Muscle layer of colon (tissue), 2 donors: ENCODE measurements at regions not wholly inside any gene's neighbourhood (a gene's known extent, or its start where the extent isn't known, plus 50 kb on each side); places are given as distances from the start of the nearest gene placed in this dataset.
"Not testable (repeated sequence)": the region's sequence is repeated elsewhere in the genome, so short reads cannot be mapped to it uniquely, and the experiment has no call there.

Source experiments
- H3K27ac ChIP-seq: one replicate; pipeline ENCODE4 v1.7.0; 2013; ENCODE audit warnings: low read depth, mild to moderate bottlenecking, low read length, moderate library complexity
- H3K27me3 ChIP-seq, 2 donors: one replicate each; pipeline ENCODE4 v1.7.0; 2013; ENCODE audit warnings: low read length in 2 of 2, mild to moderate bottlenecking in 2 of 2; ENCODE audit not compliant: insufficient read depth in 2 of 2, control insufficient read depth in 1 of 2
- H3K36me3 ChIP-seq: one replicate; pipeline ENCODE4 v1.7.0; 2013; ENCODE audit warnings: mild to moderate bottlenecking, low read length; ENCODE audit not compliant: insufficient read depth
- H3K4me1 ChIP-seq: one replicate; pipeline ENCODE4 v1.7.0; 2013; ENCODE audit warnings: mild to moderate bottlenecking, low read length; ENCODE audit not compliant: insufficient read depth
- H3K4me3 ChIP-seq, 2 donors: one replicate each; pipeline ENCODE4 v1.7.0; 2013; ENCODE audit warnings: low read length in 2 of 2, low read depth in 1 of 2, mild to moderate bottlenecking in 1 of 2, moderate library complexity in 1 of 2
- H3K9ac ChIP-seq: one replicate; pipeline ENCODE4 v1.7.0; 2013; ENCODE audit warnings: low read length
- H3K9me3 ChIP-seq: one replicate; pipeline ENCODE4 v1.7.0; 2013; ENCODE audit warnings: mild to moderate bottlenecking, low read length
- donor health status: abdominal sarcoma.
- donor health status: Adenocarcinoma of cecum.

- H3K27ac ChIP-seq, H3K9me3 ChIP-seq, H3K4me3 ChIP-seq, H3K4me1 ChIP-seq, H3K36me3 ChIP-seq, H3K9ac ChIP-seq, H3K27me3 ChIP-seq: not testable (repeated sequence)
These were observed 1065.1 kb downstream of the RPIA start for GRCh38 chr2:89756616-89757015.

DNA sequence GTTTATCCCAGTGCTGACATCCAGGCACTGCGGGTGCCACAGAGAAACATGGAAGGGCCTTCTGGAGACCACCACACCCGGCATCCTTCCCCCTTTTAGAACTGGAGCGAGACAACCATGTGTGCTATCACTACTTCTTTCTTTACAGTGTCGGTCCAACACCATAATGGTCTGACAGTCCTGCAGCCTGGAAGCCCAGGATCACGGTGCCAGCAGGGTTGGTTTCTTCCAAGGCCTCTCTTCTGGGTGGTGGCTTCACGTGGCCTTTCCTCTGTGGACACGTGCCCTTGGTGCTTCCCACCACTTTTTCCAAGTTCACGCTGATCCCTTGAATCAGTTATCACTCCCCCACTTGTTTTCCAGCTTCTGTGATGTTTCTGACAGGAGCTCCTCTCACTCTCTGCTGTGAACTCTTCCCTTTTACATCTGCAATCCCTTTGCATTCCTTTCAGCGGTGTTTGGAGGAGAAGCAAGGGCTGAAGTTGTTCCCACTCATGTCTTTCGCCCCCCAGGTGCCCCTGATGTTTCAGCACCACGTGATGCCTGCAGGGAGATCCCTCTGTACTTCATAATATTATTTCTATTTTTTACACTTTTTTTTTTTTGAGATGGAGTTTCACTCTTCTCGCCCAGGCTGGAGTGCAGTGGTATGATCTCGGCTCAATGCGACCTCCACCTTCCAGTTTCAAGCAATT, 1067.0 kb downstream of the RPIA start:
- not testable (repeated sequence) for H3K27me3 ChIP-seq, H3K9ac ChIP-seq, H3K36me3 ChIP-seq, H3K27ac ChIP-seq, H3K4me1 ChIP-seq, H3K4me3 ChIP-seq, H3K9me3 ChIP-seq

- H3K4me1 ChIP-seq, H3K27me3 ChIP-seq, H3K9me3 ChIP-seq, H3K36me3 ChIP-seq, H3K4me3 ChIP-seq, H3K9ac ChIP-seq, H3K27ac ChIP-seq: not testable (repeated sequence)
These were observed 1069.3 kb downstream of the RPIA start for GRCh38 chr2:89760762-89761161.

DNA sequence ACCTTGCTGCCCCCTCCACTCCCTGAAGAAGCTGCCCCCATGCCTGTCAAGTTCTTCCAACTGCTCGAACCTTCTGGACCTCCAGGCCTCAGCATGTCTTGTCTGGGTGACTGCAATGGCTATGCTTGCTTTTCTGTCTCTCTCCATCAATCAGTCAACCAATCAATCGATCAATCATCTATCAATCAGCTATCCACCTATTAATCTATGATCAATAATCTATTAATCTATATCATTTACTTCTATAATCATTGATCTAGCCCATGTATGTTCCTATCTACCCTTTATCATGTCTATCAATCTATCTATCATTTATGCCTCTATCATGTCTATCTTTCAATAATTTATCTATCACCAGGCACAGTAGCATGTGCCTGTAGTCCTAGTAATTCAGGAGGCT, 1069.7 kb downstream of the RPIA start:
- not testable (repeated sequence) for H3K36me3 ChIP-seq, H3K4me3 ChIP-seq

DNA sequence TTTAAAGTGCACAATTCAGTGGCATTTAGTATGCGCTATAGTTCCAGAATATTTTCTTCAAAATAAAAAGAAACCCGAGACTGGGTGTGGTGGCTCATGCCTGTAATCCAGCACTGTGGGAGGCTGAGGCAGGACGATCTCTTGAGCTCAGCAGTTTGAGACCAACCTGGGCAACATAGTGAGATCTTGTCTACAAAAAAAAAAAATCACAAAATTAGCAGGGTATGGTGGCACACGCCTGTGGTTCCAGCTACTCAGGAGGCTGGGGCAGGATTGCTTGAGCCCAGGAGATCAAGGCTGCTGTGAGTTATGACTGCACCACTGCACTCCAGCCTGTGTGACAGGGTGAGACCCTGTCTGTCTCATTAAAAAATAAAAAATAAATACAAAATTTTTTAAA, 1070.4 kb downstream of the RPIA start:
- H3K9ac ChIP-seq, H3K4me1 ChIP-seq, H3K9me3 ChIP-seq, H3K4me3 ChIP-seq, H3K27ac ChIP-seq, H3K36me3 ChIP-seq: not testable (repeated sequence)
- H3K27me3 ChIP-seq, result peaks cover 0 to 16% of the 10 kb centered on the region in 2 donors

More for the DNA sequence above, 1069.7 kb downstream of the RPIA start:
- H3K27me3 ChIP-seq, H3K9me3 ChIP-seq, H3K27ac ChIP-seq, H3K4me1 ChIP-seq, H3K9ac ChIP-seq: not testable (repeated sequence)

DNA sequence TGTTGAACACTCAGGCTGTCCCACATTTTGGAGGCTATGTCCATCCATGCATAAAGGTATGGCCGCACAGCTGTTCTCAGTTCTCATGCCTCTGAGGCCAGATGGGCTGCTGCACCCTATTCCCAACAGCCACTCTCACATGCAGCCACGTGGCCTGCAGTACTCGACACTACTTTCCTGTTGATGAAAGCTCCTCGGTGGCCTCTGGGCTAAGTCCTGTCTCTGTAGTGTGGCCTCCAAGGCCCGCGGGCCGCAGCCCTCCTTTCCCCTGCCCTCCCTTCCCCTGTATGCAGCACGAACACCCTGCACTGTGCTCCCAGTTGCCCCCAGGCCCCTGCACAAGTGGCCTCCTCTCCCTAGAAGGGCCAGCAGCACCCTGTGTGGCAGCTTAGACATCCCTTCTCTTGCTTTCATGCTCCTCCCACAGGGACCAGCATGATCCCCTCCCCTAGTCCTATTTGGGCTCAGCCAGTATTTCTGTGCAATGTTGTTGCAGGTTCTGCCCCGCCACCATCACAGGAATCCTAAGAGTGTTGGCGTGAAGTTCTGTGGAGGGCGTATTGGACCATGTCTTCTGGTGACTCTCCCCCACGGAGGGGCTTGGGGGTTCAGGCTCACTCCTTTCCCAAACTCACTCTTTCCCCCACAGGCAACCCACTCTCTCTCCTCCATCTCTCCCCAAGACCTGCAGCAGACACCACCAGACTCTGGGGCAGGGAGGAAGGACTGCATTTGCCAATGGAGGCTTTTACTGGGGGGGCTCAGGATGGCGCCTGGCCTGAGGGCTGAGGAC, 1071.2 kb downstream of the RPIA start:
- not testable (repeated sequence) for H3K4me3 ChIP-seq, H3K9me3 ChIP-seq, H3K9ac ChIP-seq, H3K27ac ChIP-seq, H3K4me1 ChIP-seq, H3K36me3 ChIP-seq
- H3K27me3 ChIP-seq, result peaks cover 3 to 24% of the 10 kb centered on the region in 2 donors

- no peaks in the 10 kb centered on the region for H3K36me3 ChIP-seq
- peaks cover 3 to 29% of the 10 kb centered on the region in 2 donors for H3K27me3 ChIP-seq
- no peak overlapping the region for H3K9ac ChIP-seq
- H3K4me1 ChIP-seq, result no peaks in the 10 kb centered on the region
- H3K9me3 ChIP-seq, result no peaks in the 10 kb centered on the region
- no peak overlapping the region for H3K4me3 ChIP-seq
- no peak overlapping the region for H3K27ac ChIP-seq
These were observed 1071.7 kb downstream of the RPIA start for GRCh38 chr2:89763254-89763580.

DNA sequence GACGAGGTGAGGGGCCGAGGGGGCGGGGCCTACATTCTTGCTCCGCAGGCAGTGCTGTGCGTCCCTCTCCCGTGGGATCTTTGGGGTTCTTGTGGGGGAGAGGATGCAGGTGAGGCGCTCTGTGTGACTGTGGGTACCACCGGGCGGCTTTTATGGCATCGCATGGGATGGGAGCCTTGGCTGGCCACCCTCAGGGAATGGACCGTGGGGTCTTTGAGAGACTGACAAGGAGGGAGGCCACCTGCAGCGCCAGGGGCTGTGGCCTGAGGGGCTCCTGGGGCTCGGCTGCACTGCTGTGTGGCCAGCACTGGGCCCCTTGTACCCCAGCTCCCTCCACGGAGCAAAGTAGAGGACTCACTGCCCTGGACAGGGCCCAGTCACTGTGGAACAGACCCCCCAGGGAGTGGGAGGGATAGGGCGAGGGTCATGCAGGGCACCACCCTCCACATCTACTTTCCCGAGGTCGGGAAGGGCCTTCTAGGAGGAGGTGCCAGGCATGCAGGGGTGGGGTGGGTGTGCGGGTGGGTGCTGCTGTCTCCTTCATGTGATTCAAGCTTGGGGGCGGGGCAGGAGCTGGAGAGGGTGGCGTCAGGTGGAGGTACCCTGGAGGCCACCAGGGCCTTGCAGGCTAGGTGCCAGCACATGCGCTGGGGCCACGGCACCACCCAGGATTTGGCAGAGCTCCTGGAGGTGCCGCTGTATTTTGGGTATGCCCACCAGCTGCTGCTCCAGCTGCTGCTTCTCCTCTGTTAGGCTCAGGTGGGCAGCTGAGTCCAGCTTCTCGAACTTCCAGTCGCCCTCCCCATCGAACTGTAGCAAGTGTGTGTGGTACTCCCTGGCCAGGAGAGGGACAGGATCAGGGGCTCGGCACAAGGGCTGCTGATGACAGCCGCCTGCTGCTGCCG, 1072.4 kb downstream of the RPIA start:
- Histone ChIP-seq H3K9ac (no peak overlapping the region), H3K36me3 (no peaks in the 10 kb centered on the region), H3K9me3 (no peaks in the 10 kb centered on the region), H3K27me3 (peaks cover 3 to 29% of the 10 kb centered on the region in 2 donors), H3K4me1 (no peaks in the 10 kb centered on the region), H3K27ac (no peak overlapping the region), H3K4me3 (no peak overlapping the region)

DNA sequence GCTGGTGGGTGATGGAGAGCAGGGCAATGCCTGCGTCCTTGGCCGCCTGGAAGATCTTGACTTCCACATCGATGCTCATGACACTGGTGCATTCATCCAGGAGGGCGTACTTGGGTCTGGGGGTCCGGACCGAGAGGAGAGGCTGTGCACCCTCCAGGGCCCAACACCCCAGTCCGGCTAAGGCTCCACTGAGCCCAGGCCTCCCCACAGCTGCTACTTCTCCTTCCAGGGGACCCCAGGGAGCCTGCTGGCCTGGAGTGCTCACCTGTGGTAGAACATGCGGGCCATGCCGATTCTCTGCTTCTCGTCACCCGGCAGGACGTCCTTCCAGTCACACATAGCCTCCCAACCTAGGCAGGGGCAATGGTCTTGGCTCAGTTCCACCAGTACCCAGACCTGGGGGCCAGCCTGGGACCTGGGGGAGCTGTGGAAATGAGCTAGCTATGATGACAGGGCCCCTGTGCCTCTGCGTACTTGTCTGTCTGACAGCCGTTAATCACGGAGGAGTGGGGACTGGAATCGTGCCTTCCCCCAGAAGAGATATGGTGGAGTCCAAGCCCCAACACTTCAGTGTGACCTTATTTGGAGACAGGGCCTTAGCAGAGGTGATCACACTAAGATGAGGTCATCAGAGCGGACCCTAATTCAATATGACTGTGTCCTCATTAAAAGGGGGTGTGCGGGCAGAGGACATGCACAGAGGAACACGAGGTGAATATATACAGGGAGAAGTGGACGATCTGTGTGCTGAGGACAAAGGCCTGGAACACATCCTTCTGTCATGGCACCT, 1073.3 kb downstream of the RPIA start:
- peaks cover 3 to 29% of the 10 kb centered on the region in 2 donors for H3K27me3 ChIP-seq
- not testable (repeated sequence) for H3K9ac ChIP-seq, H3K36me3 ChIP-seq, H3K9me3 ChIP-seq, H3K27ac ChIP-seq, H3K4me3 ChIP-seq, H3K4me1 ChIP-seq

DNA sequence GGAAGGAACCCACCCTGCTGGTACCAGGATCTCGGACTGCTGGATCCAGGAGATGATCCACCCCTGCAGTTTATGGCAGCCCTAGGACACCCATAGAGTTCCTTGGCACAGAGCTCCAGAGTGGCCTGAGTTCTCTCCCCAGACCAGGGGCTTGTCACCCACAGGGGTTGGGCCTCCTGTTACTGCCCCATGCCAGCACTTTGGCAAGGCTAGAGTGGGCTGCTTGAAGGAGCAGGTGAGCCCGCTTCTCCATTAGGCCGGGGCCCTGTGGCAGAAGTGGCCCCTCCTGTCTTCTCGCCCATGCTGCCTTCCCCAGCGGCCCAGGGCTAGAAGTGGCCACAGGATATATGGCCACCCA, 1073.9 kb downstream of the RPIA start:
- H3K9ac ChIP-seq, H3K4me3 ChIP-seq, H3K4me1 ChIP-seq, H3K9me3 ChIP-seq, H3K36me3 ChIP-seq, H3K27ac ChIP-seq: not testable (repeated sequence)
- peaks cover 3 to 29% of the 10 kb centered on the region in 2 donors for H3K27me3 ChIP-seq
